ENCODE measurements at regions not wholly inside any gene's neighbourhood (a gene's known extent, or its start where the extent isn't known, plus 50 kb on each side); places are given as distances from the start of the nearest gene placed in this dataset.

- DNase-seq (ENCODE audit: low spot score in 2 of 2): no peak
- TF ChIP-seq CTCF (IDR thresholded peaks at IDR 0.05) (no peak), POLR2A (IDR thresholded peaks at IDR 0.05) (no peak)
Measured at GRCh38 chr9:31067418-31067817, 1317.0 kb upstream of the ACO1 start.

GRCh38 chr9:31071606-31072286, 1312.7 kb upstream of the ACO1 start:
- peak in 1 of 2 donors; percentile 75 for DNase-seq (ENCODE audit: low spot score in 2 of 2)
- WGBS, 2 donors: 91% methylated on average over 18 to 23 of the region's 23 CpGs
- no peak for TF ChIP-seq CTCF (IDR thresholded peaks at IDR 0.05)
- no peak overlapping the region for H3K4me3 ChIP-seq (ENCODE audit: low read depth, poor library complexity, severe bottlenecking)
- intact Hi-C loops (cut with DNase I; ENCODE audit: low total_unique reads): no loop called here

More at GRCh38 chr9:31067418-31067817, 1317.0 kb upstream of the ACO1 start:
- WGBS, 2 donors: 44 to 53% methylated on average over 2 of the region's 2 CpGs
- no peak overlapping the region for H3K4me3 ChIP-seq (ENCODE audit: low read depth, poor library complexity, severe bottlenecking)
- intact Hi-C loops (cut with DNase I; ENCODE audit: low total_unique reads): no loop called here

- intact Hi-C loops (cut with DNase I; ENCODE audit: low total_unique reads): no loop called here
- TF ChIP-seq CTCF (IDR thresholded peaks at IDR 0.05) (no peak), POLR2A (IDR thresholded peaks at IDR 0.05) (no peak)
- H3K4me3 ChIP-seq (ENCODE audit: low read depth, poor library complexity, severe bottlenecking): no peak overlapping the region
- 76 to 82% methylated on average over 2 of the region's 2 CpGs for WGBS, 2 donors
- no peak for DNase-seq (ENCODE audit: low spot score in 2 of 2)
Measured at GRCh38 chr9:31078175-31078574, 1306.3 kb upstream of the ACO1 start.

- no peak overlapping the region for H3K4me3 ChIP-seq (ENCODE audit: low read depth, poor library complexity, severe bottlenecking)
- WGBS, 2 donors: 65 to 80% methylated on average over 4 of the region's 4 CpGs
- intact Hi-C loops (cut with DNase I; ENCODE audit: low total_unique reads): no loop called here
- no peak for DNase-seq (ENCODE audit: low spot score in 2 of 2)
- TF ChIP-seq CTCF (IDR thresholded peaks at IDR 0.05): no peak
- no peak for TF ChIP-seq POLR2A (IDR thresholded peaks at IDR 0.05)
Measured at GRCh38 chr9:31084350-31084749, 1300.1 kb upstream of the ACO1 start.

GRCh38 chr9:31089549-31090221, 1294.8 kb upstream of the ACO1 start:
- intact Hi-C loops (cut with DNase I; ENCODE audit: low total_unique reads): no loop called here
- TF ChIP-seq CTCF (IDR thresholded peaks at IDR 0.05) (no peak), POLR2A (IDR thresholded peaks at IDR 0.05) (no peak)
- no peak overlapping the region for H3K4me3 ChIP-seq (ENCODE audit: low read depth, poor library complexity, severe bottlenecking)
- DNase-seq (ENCODE audit: low spot score in 2 of 2): no peak

All from lower leg skin (tissue), 4 donors.